ENCODE measurements at regions not wholly inside any gene's neighbourhood (a gene's known extent, or its start where the extent isn't known, plus 50 kb on each side); places are given as distances from the start of the nearest gene placed in this dataset.
"Not testable (repeated sequence)": the region's sequence is repeated elsewhere in the genome, so short reads cannot be mapped to it uniquely, and the experiment has no call there.

DNA sequence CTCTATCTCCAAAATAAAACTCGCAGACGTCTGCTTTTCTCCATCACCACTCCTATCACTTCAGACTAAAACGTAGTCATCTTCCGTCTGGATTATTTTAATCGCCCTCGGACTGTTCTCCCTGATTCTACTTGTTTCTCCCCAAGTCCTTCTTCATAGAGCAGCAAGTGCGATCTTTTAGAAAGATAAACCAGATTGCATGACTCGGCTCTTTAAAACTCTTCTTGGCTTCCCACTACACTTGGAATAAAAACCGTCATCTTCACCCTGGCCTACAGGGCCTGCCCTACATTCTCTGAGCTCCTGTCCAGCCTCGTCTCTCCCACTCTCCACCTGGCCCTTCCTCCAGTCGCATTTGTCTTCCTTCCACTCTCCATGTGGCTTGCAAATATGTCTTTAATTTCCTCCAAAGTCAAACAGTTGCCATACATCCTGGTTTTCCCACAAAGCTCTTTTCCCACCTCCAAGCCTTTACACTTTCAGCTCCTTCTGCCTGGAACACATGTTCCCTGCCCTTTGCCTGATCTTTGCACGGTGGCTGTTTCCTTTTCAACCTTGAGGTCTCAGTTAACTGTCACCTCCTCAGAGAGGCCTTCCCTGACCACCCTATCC, 70.5 kb upstream of the DHX40 start:
- DNase-seq, result no peak

DNA sequence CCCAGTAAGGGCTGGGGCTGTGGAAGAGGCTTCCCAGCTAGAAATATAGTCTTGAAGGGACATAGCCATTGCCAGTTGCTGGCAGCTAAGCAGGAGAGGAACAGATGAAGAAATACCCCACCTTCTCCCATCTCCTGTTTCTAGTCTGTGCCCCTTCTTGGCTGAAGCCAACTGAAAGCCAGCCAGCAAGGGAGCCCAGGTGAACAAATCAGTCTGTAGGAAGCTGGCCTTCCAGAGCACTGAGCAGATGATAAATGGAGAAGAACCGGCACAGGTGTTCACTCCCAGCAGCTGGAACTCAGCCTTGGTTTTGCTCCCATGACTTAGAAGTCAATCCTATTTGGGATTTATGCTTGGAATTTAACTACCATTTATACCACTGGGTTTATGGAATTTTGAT, 69.2 kb upstream of the DHX40 start:
- DNase-seq, result no peak

DNA sequence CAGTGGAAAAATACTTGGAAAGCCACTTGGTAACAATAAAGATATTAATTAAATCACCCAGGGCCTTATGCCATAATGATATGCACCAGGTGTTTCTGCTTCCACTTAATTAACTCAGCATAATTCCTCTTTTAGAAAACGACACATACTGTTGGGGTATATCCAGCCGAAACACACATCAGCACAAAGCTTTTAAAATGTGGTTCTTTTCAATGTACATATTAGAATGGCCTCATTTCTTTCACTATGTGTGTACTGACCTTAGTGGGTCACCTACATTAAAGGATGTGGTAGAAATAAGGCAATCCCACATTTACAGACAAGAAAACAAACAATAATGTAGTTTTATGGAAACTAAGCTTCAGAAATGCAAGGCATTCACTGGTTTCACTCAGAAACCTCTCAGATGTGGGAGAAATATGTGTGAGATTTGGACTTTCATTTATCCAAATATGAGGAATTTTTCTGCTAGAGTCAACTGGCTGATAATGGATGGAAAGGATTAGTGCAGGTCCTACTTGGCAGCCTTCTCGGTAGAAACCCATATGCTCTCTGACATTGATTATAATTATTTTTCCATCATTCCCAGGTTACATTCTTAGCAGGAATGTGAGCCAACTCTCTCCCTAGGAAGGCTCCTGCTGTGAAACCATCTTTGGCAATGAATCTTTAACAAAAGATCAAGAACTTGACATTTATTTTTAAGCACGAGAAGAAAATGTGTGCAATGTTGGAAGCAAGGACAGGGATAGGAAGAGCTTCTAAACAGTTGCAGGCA, 66.7 kb upstream of the DHX40 start:
- peak; percentile 79 for DNase-seq

DNA sequence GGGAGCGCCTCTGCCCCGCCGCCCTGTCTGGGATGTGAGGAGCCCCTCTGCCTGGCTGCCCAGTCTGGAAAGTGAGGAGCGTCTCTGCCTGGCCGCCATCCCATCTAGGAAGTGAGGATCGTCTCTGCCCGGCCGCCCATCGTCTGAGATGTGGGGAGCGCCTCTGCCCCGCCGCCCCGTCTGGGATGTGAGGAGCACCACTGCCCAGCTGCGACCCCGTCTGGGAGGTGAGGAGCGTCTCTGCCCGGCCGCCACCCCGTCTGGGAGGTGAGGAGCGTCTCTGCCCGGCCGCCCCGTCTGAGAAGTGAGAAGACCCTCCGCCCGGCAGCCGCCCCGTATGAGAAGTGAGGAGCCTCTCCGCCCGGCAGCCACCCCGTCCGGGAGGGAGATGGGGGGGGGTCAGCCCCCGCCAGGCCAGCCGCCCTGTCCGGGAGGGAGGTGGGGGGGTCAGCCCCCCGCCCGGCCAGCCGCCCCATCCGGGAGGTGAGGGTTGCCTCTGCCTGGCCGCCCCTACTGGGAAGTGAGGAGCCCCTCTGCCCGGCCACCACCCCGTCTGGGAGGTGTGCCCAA, 65.2 kb upstream of the DHX40 start:
- not testable (repeated sequence) for DNase-seq

DNA sequence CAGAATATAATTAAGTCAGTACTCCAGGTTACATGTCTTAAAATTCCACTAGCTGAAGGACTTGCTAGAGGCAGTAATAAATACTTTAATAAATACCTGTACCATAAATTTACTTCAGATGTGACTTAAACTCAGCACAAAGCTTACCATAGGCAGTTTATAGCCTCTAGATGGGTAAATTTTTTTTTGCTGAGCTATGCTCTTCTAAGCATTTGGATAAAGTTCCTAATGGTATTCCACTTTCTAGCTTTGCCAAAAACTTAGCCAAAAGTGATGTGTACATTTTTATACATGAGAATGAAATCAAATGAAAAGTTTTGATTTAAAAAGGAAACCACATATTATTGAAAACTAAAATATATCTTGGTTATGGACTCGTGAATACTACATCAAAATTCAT, 63.7 kb upstream of the DHX40 start:
- DNase-seq, result no peak

DNA sequence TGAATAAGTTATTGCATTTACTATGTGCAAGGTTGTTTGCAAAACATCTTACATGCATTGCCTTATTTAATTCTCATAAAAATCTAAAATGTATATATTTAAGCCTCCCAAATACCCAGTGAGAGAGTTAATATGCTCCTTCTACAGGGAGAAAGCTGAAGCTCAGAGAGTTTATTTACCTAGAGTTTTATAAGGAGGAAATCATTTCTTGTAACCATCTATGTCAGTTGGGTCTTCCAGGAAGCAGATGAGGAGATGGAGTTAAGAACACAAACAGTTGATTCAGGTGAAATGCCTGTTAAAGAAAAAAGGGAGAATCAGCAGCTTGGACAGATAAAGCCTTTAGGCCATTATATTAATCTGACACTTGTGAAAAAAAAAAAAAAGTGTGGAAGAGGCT, 62.6 kb upstream of the DHX40 start:
- DNase-seq, result no peak

DNA sequence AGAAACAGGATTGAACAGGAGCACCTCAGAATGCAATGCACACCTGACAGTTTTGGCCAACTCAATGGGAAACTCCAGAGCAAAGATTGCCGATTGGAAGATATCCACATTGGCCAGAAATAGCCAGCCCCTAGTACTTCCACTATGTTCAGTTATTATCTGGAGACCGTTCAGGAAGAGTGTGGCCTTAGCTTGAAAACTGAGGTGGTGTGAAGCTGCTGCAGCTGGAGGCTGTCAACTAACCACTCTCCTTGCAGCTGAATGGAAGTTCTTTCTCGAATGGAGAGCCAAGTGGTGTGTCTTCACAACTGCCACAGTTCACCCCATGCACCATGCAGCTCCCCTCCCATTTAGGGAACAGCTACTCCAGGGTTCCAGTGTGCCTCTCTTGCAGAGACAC, 61.9 kb upstream of the DHX40 start:
- no peak for DNase-seq

DNA sequence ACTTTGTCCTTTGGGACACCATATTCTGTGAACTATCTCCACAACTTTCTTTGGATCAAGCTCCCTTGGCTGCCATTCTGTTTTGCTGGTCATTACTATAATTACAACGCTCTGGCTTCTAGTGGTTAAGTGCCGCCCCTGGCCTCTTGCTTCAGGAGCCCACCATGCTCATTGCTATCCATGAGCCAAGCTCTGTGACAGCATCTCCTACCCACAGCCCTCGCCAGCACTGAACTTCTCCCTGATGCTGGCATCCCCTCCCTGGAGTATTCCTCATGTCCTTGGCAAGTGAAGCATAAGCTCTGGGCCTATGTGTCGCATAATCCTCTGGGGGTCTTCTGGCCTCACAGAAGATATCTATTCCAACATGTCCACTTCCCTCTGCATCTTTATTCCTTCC, 60.6 kb upstream of the DHX40 start:
- DNase-seq, result no peak

DNA sequence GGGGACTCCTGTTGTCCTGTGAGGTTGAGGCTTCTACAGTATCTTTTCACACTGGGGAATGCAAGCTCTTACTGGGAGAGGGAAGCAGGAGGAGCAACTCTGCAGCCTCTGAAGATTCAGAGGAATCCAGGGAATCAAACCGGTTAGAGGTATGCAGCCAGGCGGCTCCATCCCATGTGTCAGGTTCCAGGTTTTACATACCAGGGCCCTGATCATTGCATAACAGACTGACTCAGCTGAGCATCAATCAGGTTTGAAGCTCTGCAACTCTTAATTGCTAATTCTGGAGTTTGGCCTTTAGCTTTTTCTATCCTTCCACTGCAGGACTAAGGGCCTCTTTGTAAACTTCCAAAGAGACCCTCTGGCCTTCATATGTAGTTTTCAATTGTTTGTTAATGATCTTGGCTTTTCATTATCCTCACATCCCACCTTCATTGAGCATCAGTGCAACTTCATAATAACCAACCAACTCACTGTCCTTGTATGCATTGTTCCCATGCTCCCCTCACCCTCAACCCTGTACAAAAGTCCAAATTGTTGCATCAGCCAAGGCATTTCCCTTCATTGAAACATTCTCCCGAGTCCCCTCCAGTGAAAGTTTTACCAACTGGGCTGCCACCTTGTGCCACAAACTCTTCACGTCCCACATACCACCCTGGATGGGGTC, 59.7 kb upstream of the DHX40 start:
- no peak for DNase-seq

DNA sequence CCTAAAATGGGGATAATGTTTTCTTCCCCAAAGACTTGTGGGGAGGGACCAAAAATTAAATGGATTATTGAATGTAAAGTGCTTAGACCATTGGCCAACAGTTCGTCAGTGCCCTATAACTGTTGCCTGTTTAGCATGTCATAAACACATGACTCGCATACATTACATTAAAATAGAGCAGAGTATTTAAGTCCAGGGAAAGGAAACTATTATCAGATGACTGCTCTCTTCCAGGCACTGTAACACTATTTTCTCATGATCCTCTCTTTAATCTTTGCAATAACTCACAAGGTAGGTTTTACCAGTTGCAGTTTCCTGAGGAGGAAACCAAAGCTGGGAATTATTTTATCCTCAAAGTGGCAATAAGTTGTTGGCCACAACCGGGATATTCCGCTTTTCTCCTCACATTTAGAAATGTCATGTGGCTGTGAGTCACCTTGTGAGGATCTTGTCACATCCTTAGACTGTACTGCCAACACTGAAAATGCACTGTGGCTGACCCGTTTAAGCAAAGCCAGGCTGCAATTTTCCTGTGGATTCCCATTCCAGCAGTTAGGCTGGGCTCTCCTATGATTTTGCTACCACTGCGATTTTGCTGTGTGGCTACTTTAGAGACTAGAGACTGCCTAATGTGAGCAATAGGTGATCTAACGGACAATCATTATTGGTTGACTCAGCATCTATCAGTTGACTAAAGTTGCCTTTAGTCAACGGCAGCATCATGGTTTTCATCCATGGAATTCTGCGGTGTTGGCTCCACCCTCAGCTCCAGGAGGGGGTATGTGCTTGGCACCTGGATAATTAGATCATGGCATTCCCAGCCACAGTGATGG, 58.3 kb upstream of the DHX40 start:
- DNase-seq, result no peak

DNA sequence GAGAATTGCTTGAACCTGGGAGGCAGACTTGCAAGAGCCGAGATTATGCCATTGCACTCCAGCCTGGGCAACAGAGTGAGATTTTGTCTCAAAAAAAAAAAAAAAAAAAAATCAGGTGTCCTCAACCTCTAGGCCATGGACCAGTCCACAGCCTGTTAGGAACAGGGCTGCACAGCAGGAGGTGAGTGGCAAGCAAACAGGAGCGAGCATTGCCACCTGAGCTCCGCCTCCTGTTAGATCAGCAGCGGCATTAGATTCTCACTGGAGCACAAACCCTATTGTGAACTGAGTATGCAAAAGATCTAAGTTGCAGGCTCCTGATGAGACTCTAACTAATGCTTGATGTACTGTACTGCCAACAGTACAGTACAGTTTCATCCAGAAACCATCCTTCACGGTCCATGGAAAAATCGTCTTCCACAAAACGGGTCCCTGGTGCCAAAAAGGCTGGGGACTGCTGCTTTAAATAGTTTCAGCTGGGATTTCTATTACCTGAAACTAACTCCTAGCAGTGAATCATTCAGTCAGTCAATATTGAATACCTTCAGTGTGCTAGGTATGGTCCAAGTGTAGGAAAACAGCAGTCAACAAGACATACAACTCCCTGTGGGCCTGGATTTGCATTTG, 56.3 kb upstream of the DHX40 start:
- DNase-seq, result no peak

DNA sequence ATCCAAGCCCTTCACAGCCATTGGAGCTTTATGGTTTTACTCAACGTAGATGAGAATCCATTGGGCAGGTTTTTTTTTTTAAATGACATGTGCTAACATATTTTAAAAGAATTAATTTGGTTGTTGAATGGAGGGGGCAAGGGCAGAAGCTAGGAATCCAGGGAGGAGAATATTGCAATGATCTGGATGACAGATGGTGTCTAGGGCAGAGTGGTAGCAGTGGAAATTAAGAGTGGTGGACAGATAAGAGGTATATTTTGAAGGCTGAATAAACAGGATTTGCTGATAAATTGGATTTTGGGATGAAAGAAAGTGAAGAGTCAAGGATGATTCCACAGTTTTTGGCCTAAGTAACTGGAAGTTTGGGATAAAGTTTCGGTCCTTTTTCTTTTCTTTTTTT, 54.8 kb upstream of the DHX40 start:
- DNase-seq, result no peak

DNA sequence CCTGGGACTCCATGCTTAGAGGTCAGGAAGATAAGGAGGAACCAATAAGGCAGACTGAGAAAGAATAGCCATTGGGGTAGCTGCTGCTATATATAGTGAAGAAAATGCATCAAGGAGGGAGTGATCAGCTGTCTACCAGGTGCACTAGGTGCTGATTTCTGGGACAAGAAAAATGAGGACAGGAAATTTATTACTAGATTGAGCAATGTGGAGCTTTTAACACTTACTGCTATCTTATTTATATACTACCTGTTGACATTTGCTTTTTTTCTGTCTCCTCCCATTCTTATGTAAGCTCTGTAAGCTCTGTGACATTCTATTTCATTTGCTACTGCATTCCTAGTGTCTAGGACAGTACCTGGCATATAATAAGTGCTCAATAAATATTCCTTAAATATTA, 53.7 kb upstream of the DHX40 start:
- no peak for DNase-seq

DNA sequence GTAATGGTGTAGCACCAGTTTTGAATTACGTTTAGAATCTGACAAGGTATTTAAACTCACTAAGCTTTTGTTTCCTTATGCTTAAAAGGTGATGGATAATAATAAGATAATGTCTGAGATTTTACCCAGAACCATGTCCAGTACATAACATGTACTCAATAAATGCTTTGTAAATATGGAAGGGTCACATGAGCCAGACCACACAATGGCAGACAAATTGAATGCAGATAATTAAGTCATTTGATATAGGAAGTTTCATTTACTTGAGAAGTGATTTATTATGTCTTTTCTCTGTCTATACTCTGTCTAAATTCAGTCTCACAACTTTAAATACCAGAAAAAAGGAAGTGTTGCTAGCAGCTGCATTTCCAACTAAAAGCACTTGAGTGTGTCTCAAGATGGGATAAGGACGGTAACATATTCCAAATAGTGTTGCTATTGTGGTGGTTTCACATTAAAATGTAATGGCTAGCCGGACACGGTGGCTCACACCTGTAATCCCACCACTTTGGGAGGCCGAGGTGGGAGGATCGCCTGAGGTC, 52.5 kb upstream of the DHX40 start:
- DNase-seq, result no peak

DNA sequence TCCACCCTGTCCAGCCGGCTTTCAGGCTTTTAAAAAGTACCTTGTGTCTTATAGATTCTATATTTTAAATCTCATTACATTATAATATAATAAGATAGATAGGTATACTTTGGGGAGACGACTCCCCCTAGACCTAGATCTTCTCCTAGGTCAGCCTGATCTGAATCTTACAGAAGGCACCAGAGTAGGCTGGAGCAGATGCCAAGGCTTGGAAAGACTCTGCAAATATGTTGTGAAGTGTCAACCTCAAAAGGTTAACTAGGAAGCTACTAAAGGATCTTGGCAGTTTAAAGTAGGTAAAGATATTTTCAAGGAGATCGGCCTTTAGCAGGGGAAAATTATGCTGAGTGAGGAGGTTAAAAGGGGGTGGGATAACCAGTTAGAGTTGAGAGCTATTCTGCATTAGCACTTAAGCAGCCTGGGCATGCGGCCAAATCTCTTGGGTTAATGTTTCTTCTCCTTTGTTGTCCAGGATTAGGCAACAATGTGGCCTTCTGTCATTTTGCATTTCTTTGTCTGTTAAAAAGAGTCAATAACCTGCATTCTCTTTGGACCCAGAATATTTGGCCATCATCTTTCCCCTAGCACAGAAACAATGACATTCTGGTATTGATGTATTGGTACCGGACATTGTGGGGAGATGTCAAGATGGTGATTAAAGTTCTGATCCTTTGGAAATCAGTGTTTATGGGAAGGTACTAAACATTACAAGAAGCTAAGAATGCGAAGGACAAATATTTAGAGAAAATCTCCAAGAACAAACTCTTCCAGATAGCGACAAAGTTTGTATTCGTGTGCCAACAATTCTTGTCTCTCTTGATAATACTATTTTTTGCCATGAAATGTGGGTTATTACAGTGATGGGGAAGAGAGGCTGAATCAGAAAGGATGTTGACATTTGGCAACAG, 51.2 kb upstream of the DHX40 start:
- peak; percentile 81 for DNase-seq

Measured in NCI-H446 treated with DMSO at 0.1 percent for 48 hours (cell line).